ENCODE measurements at regions not wholly inside any gene's neighbourhood (a gene's known extent, or its start where the extent isn't known, plus 50 kb on each side); places are given as distances from the start of the nearest gene placed in this dataset.

DNA sequence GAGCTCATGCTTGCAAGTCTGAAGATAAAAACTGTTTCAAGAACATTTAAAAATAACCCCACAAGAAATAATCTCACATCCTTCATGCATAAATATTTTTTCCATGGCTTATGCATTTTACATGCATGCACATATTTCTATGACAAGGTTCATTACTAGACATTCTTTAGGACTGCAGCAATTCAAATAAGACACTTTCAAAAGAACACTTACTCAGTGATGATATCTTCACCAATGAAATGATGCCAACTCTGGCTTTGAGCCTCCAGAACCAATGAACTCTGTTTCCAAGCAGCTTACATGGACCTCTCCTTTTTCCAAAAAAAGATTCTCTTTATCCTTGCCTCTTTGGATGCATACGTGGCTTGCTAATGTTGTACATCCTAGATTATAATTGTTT, 279.9 kb downstream of the ADAM29 start:
- Mint-ChIP-seq H3K4me1 (0 out of 2 replicates have a peak, but pooled peaks cover 2% of the 10 kb centered on the region), H3K27ac (no peak overlapping the region), H3K9me3 (no peaks in the 10 kb centered on the region), H3K27me3 (ENCODE audit: low read depth) (no peaks in the 10 kb centered on the region), H3K36me3 (no peaks in the 10 kb centered on the region), H3K4me3 (no peak overlapping the region)
- TF ChIP-seq SOX15 (CRISPR knock-in tag; IDR thresholded peaks at IDR 0.05) (no peak), ETV6 (CRISPR knock-in tag; IDR thresholded peaks at IDR 0.05) (no peak), ZNF232 (CRISPR knock-in tag; IDR thresholded peaks at IDR 0.05) (no peak), CBFB (CRISPR knock-in tag; IDR thresholded peaks at IDR 0.05; ENCODE audit: low read depth) (no peak), ATF6 (CRISPR knock-in tag; IDR thresholded peaks at IDR 0.05) (no peak), HMGA2 (CRISPR knock-in tag; IDR thresholded peaks at IDR 0.05) (no peak)
- TF ChIP-seq, protein P1, sequence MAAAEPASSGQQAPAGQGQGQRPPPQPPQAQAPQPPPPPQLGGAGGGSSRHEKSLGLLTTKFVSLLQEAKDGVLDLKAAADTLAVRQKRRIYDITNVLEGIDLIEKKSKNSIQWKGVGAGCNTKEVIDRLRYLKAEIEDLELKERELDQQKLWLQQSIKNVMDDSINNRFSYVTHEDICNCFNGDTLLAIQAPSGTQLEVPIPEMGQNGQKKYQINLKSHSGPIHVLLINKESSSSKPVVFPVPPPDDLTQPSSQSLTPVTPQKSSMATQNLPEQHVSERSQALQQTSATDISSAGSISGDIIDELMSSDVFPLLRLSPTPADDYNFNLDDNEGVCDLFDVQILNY (CRISPR knock-in tag; IDR thresholded peaks at IDR 0.05) = no peak
- DNase-seq (ENCODE audit: low spot score) = no peak
- CTCF ChIA-PET = no interaction called here
- POLR2A ChIA-PET = interaction anchor here (0.6 kb wide), 1 partner anchor 233 kb away, joined by 3 read pairs; no protein-coding TSS in a partner anchor
- ATAC-seq = no peak

DNA sequence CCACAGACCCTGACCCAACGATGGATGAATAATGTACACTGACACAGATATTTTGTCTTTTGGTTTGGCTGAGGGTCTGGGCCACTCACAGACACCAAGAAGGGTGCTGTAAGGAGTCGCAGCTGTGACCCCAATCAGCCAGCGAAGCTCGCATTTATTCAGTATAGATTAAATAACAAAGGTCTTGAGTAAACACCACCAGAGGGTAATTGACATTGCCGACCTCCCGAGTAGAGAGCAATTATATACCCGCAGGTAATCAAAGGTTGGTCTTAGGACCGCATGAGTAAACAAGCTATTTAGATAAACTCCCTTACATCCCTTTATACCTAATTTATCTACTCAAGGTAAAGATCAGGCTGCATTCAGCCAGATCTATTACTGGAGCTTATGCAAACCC, 297.1 kb downstream of the ADAM29 start:
- Mint-ChIP-seq H3K4me3 (no peak overlapping the region), H3K27ac (no peak overlapping the region), H3K9me3 (peaks cover 60% of the 10 kb centered on the region), H3K36me3 (peaks cover 41% of the 10 kb centered on the region), H3K27me3 (ENCODE audit: low read depth) (peaks cover 60% of the 10 kb centered on the region), H3K4me1 (no peaks in the 10 kb centered on the region)
- DNase-seq (ENCODE audit: low spot score) = no peak
- ChIA-PET POLR2A (no interaction called here), CTCF (no interaction called here)
- TF ChIP-seq ZNF317 (CRISPR knock-in tag; IDR thresholded peaks at IDR 0.05; ENCODE audit: borderline replicate concordance, low read depth) (no peak), ZNF138 (CRISPR knock-in tag; conservative IDR thresholded peaks at IDR 0.05) (no peak), ZNF232 (CRISPR knock-in tag; IDR thresholded peaks at IDR 0.05) (no peak), HMGXB4 (CRISPR knock-in tag; IDR thresholded peaks at IDR 0.05) (no peak)
- ATAC-seq = peak; percentile 52; the same call in 1 of the 2 replicates

DNA sequence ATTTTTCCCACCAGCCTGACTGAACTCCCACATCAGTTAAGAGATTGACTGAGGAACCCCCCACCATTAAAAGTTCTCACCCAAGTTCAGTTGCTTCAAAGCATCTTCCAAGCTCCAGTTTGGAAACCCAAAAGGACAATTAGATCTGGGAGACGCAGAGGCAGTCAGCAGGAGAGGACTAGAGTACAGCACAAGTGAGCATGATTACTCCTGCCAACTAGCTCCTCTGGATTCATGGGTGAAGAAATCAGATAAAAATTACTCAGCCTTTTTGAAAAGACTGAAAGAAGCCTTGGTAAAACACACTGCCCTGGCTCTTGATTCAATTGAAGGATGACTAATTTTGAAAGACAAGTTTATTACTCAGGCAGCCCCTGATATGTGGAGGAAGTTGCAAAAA, 297.5 kb downstream of the ADAM29 start:
- Mint-ChIP-seq H3K9me3 (peaks cover 60% of the 10 kb centered on the region), H3K4me1 (no peaks in the 10 kb centered on the region), H3K36me3 (peaks cover 41% of the 10 kb centered on the region), H3K27ac (no peak overlapping the region), H3K27me3 (ENCODE audit: low read depth) (peaks cover 60% of the 10 kb centered on the region), H3K4me3 (no peak overlapping the region)
- POLR2A ChIA-PET = no interaction called here
- ATAC-seq (no peak), DNase-seq (ENCODE audit: low spot score) (no peak)
- CTCF ChIA-PET = no interaction called here
- TF ChIP-seq ATF1 (CRISPR knock-in tag; IDR thresholded peaks at IDR 0.05) (no peak), ZBTB21 (CRISPR knock-in tag; IDR thresholded peaks at IDR 0.05; ENCODE audit: borderline replicate concordance) (no peak), FOXK1 (CRISPR knock-in tag; IDR thresholded peaks at IDR 0.05) (no peak), FOXP1 (CRISPR knock-in tag; IDR thresholded peaks at IDR 0.05; ENCODE audit: borderline replicate concordance) (no peak), GRHL2 (CRISPR knock-in tag; IDR thresholded peaks at IDR 0.05; ENCODE audit: insufficient replicate concordance, severe bottlenecking) (no peak), ETV6 (CRISPR knock-in tag; IDR thresholded peaks at IDR 0.05) (no peak), AR (CRISPR knock-in tag; IDR thresholded peaks at IDR 0.05) (no peak), CDX4 (CRISPR knock-in tag; IDR thresholded peaks at IDR 0.05; ENCODE audit: borderline replicate concordance) (no peak), TP53 (CRISPR knock-in tag; IDR thresholded peaks at IDR 0.05) (no peak)
- TF ChIP-seq, protein P2, sequence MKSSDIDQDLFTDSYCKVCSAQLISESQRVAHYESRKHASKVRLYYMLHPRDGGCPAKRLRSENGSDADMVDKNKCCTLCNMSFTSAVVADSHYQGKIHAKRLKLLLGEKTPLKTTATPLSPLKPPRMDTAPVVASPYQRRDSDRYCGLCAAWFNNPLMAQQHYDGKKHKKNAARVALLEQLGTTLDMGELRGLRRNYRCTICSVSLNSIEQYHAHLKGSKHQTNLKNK (CRISPR knock-in tag; IDR thresholded peaks at IDR 0.05) = no peak
- TF ChIP-seq, protein P3, sequence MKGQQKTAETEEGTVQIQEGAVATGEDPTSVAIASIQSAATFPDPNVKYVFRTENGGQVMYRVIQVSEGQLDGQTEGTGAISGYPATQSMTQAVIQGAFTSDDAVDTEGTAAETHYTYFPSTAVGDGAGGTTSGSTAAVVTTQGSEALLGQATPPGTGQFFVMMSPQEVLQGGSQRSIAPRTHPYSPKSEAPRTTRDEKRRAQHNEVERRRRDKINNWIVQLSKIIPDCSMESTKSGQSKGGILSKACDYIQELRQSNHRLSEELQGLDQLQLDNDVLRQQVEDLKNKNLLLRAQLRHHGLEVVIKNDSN (CRISPR knock-in tag; IDR thresholded peaks at IDR 0.05) = no peak
- TF ChIP-seq, protein P4, sequence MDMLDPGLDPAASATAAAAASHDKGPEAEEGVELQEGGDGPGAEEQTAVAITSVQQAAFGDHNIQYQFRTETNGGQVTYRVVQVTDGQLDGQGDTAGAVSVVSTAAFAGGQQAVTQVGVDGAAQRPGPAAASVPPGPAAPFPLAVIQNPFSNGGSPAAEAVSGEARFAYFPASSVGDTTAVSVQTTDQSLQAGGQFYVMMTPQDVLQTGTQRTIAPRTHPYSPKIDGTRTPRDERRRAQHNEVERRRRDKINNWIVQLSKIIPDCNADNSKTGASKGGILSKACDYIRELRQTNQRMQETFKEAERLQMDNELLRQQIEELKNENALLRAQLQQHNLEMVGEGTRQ (CRISPR knock-in tag; IDR thresholded peaks at IDR 0.05) = no peak
- TF ChIP-seq, protein P5, sequence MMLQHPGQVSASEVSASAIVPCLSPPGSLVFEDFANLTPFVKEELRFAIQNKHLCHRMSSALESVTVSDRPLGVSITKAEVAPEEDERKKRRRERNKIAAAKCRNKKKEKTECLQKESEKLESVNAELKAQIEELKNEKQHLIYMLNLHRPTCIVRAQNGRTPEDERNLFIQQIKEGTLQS (CRISPR knock-in tag; conservative IDR thresholded peaks at IDR 0.05) = no peak

Data from WTC11 (cell line).